ENCODE measurements at regions not wholly inside any gene's neighbourhood (a gene's known extent, or its start where the extent isn't known, plus 50 kb on each side); places are given as distances from the start of the nearest gene placed in this dataset.

- no peak for DNase-seq
These were observed 382.3 kb upstream of the ADGRL4 start for GRCh38 chr1:79388694-79389361.

- no peak for DNase-seq
These were observed 380.2 kb upstream of the ADGRL4 start for GRCh38 chr1:79386730-79387129.

GRCh38 chr1:79380078-79380477 is 373.5 kb upstream of the ADGRL4 start:
- no peak for DNase-seq

- DNase-seq, result no peak
These were observed 369.6 kb upstream of the ADGRL4 start for GRCh38 chr1:79376106-79376505.

- DNase-seq, result no peak
These were observed 368.8 kb upstream of the ADGRL4 start for GRCh38 chr1:79375352-79375751.

DNA sequence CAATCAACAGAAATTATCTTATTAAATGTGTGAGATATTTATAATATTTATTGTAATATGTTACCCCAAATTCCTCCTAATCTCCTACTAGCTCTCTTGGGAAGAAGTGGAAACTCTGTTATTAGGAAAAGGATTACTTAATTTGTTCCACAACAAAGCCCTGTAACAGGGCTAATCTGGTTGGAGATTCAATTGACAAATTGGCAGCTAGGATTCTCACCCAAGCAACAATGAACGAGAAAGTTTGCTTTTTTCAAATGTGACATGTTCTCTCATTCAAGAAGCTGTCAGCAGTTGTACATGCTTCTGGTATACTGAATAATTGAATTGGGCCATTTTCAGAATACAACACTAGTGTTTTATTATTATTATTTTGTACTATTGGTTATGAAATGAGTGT is 367.9 kb upstream of the ADGRL4 start:
- DNase-seq, result no peak

DNA sequence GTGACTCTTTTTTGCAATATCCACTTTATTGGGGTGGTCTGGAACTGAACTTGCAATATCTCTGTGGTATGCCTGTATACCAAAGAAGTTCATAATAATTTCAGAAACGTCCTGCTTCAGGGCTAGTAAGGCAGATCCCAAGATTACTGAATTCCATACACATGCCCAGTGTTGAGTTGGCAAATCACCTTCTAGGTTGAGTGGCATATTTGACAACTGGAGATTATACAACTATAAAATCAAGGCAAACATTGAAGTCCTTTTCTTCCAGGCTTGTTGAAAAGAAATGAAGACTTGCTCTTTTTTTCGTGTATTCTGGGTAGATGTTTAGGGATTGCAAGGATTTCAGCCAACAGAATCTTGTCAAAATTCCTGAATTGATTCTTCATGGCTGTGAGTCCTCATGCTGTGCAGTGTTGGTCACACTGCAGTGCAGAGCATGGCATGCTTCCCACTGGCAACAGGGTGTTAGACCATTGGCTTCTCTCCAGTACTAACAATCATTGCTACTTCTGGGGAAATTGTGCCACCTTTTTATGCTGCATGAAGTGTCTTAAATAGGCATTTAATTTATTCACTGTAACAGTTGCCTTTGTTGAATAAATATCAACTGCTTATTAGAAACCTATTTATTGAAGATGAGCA is 367.1 kb upstream of the ADGRL4 start:
- no peak for DNase-seq

DNA sequence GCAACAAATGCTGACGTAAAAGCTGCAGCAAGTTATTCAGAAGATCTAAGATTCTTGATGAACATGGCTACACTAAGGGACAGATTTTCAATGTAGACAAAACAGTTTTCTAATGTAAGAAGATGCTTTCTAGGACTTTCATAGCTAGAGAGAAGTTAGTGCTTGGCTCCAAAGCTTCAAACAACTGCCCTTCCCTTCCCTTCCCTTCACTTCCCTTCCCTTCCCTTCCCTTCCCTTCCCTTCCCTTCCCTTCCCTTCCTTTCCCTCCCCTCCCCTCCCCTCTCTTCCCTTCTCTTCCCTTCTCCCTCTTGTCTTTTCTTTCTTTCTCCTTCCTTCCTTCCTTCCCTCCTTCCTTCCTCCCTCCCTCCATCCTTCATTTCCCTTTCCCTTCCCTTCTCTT is 365.3 kb upstream of the ADGRL4 start:
- DNase-seq, result no peak

DNA sequence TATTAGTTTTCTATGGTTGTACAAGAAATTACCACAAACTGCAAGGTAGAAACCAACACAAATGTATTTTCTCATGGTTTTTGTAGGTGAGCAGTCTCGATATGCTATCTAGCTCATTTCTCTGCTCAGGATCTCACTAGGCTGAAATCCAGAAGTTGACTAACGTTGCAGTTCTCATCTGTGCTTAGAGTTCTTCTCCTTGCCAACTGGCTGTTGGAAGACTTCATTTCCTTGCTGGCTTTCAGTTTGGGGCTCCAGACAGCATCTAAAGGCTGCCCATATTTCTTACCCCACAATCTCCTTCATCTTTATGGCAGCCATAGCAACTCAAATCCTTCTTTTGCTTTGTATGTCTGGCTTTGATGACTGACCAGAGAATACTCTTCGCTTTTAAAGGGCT is 362.6 kb upstream of the ADGRL4 start:
- DNase-seq, result no peak

DNA sequence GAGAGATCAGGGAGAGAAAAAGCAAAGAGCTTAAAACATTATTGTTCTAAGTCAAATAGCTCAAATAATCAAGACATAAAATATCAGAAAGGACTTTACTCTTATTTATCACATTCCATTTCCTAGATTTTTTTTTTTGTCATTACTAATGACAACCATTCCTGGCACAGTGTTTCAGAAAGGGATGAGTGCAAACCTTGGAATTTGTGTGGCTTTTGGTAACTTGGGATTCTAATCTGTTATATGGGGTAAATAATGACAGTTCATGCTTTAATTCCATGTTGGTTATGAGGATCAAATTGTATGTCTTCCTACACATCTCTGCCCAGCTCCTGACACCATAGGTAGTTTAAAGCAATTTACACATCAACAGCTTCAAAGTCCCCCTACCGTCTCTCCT is 358.4 kb upstream of the ADGRL4 start:
- DNase-seq, result no peak

DNA sequence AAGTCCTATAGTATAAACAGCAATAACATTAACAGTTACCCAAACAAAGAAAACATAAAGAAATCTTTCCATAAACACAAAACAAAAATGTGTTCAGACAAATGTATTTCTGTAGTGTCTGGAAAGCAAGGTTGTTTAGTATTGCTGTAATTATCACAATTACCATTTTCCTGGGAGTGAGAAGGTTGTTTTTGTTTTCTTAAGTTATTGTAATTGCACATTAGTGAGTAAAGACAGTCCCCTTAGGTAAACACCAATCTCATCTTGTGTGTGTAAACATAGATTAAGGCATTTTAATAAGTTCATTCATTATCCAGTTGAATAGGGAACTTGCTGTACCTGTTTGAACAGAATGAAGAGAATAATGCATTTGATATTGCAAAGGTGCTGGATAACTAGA is 356.9 kb upstream of the ADGRL4 start:
- no peak for DNase-seq

DNA sequence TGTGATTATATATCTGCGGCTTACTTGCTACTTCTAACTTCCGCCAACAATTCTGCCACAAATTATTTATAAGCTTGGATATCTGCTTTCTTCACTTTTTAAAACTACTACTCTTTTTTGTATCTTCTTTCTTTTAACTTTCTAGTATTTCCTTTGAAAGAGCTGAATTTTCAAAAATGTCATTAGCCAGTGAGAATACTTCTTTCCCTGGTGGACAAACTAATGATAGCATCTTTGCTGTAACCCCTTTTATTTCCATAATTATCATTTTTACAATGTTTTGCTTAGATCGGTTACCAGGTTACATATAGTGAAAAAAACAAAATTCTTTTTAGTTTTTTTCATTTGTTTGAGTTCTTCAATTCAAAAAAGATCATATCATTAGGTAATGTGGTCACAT is 355.9 kb upstream of the ADGRL4 start:
- no peak for DNase-seq

DNA sequence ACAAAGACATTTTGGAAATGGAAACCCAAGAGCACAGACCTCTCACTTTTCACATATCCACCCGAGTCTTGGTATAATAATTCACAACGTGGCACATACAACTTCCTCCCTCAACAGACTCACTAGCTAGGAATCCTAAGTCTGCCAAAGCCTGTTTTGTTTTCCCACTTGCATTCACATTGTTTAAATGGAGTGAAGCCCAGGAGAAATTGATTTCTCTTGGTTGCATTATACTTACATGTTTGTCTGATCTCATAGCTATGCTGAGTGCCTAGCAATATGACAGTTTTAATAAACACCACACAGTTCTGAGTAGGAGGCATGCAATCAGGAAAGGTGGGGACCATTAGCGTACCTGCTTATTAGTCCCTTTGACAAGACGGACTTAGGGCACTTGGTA is 348.6 kb upstream of the ADGRL4 start:
- no peak for DNase-seq

DNA sequence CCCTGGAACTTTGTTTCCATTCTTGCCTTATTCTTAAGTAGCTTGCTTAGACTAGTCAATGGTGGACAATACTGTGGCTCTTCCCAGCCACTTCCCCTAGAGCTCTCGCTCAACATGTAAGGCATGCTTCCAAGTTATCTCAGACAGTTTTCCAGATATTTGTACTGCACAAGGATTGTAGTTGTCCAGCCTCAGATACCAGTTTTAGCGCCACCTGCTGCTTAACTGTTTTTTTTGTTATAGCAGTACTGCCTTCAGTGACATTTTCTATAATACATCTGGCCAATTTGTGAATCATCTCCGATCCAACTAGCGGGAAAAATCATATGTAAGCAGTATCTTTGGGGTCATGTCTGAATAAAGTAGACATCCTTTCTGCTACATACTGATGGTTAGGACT is 346.7 kb upstream of the ADGRL4 start:
- no peak for DNase-seq

GRCh38 chr1:79326875-79327274 is 320.3 kb upstream of the ADGRL4 start:
- no peak for DNase-seq

DNA sequence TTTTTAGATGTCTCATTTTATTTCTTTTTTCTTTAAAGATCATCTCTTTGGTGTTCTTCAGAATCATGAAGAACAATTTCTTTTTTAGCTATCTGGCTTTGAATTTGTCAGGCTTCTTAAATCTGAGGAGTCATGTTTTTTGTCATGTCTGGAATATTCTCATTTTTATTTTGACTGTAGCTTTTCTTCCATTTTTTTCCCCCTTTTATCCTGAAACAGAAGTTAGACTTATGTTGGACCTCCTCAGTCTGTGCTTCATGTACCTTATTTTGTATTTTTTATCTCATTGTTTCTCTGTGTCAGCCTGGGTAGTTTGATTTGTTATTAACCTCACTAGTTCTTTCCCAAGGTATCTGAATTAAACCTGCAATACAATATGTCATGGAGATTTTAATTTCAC is 319.2 kb upstream of the ADGRL4 start:
- DNase-seq, result no peak

DNA sequence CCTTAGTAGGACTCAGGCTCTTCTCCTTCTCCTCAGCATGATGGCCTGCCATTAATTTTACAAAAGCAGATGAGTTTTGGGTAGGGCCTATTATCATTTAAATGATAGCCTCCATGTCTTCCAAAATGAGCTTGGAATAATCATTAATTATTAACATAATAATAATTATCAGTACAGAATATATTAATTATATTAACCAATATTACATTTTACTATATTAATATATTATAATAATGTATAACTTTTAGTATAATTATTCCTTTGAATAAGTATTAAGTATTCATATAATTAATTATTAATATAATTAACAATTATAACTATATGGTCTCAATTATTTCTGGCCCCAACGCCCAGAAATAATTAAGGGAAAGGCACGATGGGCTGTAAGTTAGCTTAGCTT is 318.6 kb upstream of the ADGRL4 start:
- no peak for DNase-seq

- DNase-seq, result no peak
These were observed 316.9 kb upstream of the ADGRL4 start for GRCh38 chr1:79323239-79324025.

GRCh38 chr1:79322511-79323027 is 316.0 kb upstream of the ADGRL4 start:
- no peak for DNase-seq

- DNase-seq, result no peak
These were observed 305.9 kb upstream of the ADGRL4 start for GRCh38 chr1:79312438-79312837.

GRCh38 chr1:79310609-79311008 is 304.1 kb upstream of the ADGRL4 start:
- no peak for DNase-seq

- DNase-seq, result no peak
These were observed 297.6 kb upstream of the ADGRL4 start for GRCh38 chr1:79304131-79304530.

DNA sequence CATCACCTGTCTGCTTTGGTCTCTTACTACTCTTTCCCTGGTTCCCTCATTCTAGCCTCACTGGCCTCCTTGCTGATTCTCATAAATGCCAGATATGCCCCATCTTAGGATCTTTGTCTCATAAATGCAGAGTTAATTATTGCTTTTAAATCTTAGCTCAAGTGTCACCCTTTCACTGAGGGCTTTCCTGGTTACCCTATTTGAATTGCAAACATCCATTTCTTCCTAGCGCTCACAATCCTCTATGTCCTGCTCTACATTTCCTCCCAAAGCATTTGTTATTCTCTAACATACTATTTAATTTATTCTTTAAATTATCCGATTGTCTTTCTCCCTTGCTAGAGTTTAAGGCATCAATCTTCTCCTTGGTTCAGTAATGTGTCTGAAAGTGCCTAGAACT is 296.5 kb upstream of the ADGRL4 start:
- DNase-seq, result no peak

DNA sequence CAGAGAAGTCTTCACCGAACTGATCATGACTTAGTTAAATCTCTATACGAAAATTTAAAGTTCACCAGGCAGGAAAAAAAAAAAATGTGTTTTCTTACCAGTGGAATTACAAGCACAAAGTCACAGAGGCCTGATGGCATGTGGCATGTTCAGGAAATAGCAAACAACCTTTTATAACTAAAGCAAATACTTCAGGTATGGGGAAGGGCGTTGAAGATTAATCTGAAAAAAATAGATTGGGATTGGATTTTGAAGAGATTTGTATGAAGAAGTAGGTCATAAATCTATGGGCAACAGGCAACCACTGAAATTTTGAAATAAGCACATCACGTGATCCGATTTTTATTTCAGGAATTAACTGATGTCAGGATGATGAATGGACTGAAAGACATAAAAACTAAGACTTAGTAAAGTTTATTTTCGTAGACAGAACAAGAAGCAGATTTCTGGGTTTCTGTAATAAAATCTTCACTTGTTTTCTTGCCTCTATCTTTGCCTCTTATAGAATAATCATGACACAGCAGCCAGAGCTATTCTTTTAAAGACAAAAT is 295.9 kb upstream of the ADGRL4 start:
- no peak for DNase-seq

All from midbrain (tissue), 1 donor.